ENCODE measurements at regions not wholly inside any gene's neighbourhood (a gene's known extent, or its start where the extent isn't known, plus 50 kb on each side); places are given as distances from the start of the nearest gene placed in this dataset.

GRCh38 chr6:119533603-119534279 lies 184.2 kb upstream of the MAN1A1 start:
- no peak for DNase-seq
- intact Hi-C loops (cut with DNase I), result no loop called here
- Histone ChIP-seq H3K27me3 (no peaks in the 10 kb centered on the region), H3K36me3 (no peaks in the 10 kb centered on the region), H3K27ac (peak overlapping the region in 2 of 4 donors; percentile 24 to 33), H3K4me3 (no peak overlapping the region), H3K4me1 (peaks cover 0 to 23% (median 14%) of the 10 kb centered on the region in 4 donors), H3K9me3 (no peaks in the 10 kb centered on the region)
- TF ChIP-seq CTCF (IDR thresholded peaks at IDR 0.05) (no peak), EP300 (IDR thresholded peaks at IDR 0.05) (no peak), POLR2AphosphoS5 (IDR thresholded peaks at IDR 0.05) (peak in 1 of 4 donors; percentile 30), POLR2A (IDR thresholded peaks at IDR 0.05) (no peak)
- 40 to 49% methylated on average over 5 of the region's 5 CpGs for WGBS, 2 donors

- DNase-seq, result no peak
- peaks cover 0 to 9% (median 4%) of the 10 kb centered on the region in 4 donors for H3K4me1 ChIP-seq
- H3K4me3 ChIP-seq, result no peak overlapping the region
- no peaks in the 10 kb centered on the region for H3K27me3 ChIP-seq
- WGBS, 2 donors, result 63% methylated on average over 2 of the region's 2 CpGs
- TF ChIP-seq EP300 (IDR thresholded peaks at IDR 0.05) (no peak), POLR2A (IDR thresholded peaks at IDR 0.05) (no peak), CTCF (IDR thresholded peaks at IDR 0.05) (no peak), POLR2AphosphoS5 (IDR thresholded peaks at IDR 0.05) (no peak)
- intact Hi-C loops (cut with DNase I), result no loop called here
- no peaks in the 10 kb centered on the region for H3K36me3 ChIP-seq
- no peaks in the 10 kb centered on the region for H3K9me3 ChIP-seq
- H3K27ac ChIP-seq, result peak overlapping the region in 2 of 4 donors; percentile 9 to 13
These were observed 177.6 kb upstream of the MAN1A1 start for GRCh38 chr6:119527231-119527578.

DNA sequence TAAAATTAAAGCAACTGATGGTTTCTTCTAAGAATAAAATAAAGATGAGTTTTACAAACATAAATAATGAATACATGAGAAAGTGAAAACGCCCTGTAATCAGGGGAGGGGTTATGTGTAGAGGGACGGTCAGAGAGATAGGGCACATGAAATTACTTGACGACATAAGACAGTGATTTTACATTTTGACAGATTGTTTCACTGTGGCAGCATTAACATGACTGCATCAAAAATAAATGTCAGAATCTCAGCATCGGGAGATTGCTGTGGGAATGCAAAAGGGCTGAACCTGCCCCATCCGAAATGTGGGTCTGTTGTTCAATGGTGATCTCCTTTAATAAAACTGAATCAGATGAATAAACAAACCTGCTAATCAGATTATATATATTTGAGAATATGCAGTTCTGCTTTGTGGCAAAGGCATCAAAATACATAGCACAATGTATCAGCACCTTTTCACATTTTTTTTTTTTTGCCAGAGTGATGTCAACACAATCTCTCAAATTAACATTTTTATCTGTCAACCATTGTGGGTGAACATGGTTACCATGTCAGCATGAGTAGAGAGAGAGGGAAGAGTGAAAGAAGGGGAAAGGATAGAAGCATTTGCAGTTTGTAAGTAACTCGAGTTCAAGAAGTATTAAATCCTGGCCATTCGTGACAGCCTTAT lies 177.1 kb upstream of the MAN1A1 start:
- no peak for DNase-seq
- no peak overlapping the region for H3K4me3 ChIP-seq
- no peaks in the 10 kb centered on the region for H3K9me3 ChIP-seq
- peak overlapping the region in 2 of 4 donors; percentile 9 to 13 for H3K27ac ChIP-seq
- no peak for TF ChIP-seq POLR2A (IDR thresholded peaks at IDR 0.05)
- no peak for TF ChIP-seq POLR2AphosphoS5 (IDR thresholded peaks at IDR 0.05)
- TF ChIP-seq CTCF (IDR thresholded peaks at IDR 0.05), result no peak
- TF ChIP-seq EP300 (IDR thresholded peaks at IDR 0.05), result no peak
- intact Hi-C loops (cut with DNase I), result no loop called here
- no peaks in the 10 kb centered on the region for H3K27me3 ChIP-seq
- H3K36me3 ChIP-seq, result no peaks in the 10 kb centered on the region
- H3K4me1 ChIP-seq, result peaks cover 0 to 9% (median 4%) of the 10 kb centered on the region in 4 donors
- WGBS, 2 donors, result 83 to 87% methylated on average over 7 of the region's 7 CpGs

- TF ChIP-seq POLR2AphosphoS5 (IDR thresholded peaks at IDR 0.05) (no peak), POLR2A (IDR thresholded peaks at IDR 0.05) (no peak), CTCF (IDR thresholded peaks at IDR 0.05) (no peak), EP300 (IDR thresholded peaks at IDR 0.05) (no peak)
- Histone ChIP-seq H3K27ac (no peak overlapping the region), H3K36me3 (no peaks in the 10 kb centered on the region), H3K4me1 (peaks cover 0 to 9% (median 4%) of the 10 kb centered on the region in 4 donors), H3K9me3 (no peaks in the 10 kb centered on the region), H3K27me3 (no peaks in the 10 kb centered on the region), H3K4me3 (no peak overlapping the region)
- 90 to 96% methylated on average over 1 of the region's 1 CpG for WGBS, 2 donors
- intact Hi-C loops (cut with DNase I), result no loop called here
- no peak for DNase-seq
These were observed 174.8 kb upstream of the MAN1A1 start for GRCh38 chr6:119524410-119524809.

Data from sigmoid colon (tissue), 6 donors.